Peyer's patch (tissue), 4 donors: ENCODE measurements at regions not wholly inside any gene's neighbourhood (a gene's known extent, or its start where the extent isn't known, plus 50 kb on each side); places are given as distances from the start of the nearest gene placed in this dataset.

Experiments
- DNase-seq, 3 donors: peaks; one replicate each; pipeline ENCODE4 v3.0.0-alpha.2; 2017 to 2019
- H3K27ac ChIP-seq, 4 donors: fragments of 200-600 bp; sonication (generic); one replicate each; pipeline ENCODE4 v1.5.1; 2016 to 2019
- H3K27me3 ChIP-seq, 2 donors: fragments of 200-600 bp; sonication (generic); one replicate each; pipeline ENCODE4 v1.5.1; 2019
- H3K36me3 ChIP-seq, 3 donors: fragments of 200-600 bp; sonication (generic); one replicate each; pipeline ENCODE4 v1.5.1; 2016 to 2019
- H3K4me1 ChIP-seq, 4 donors: fragments of 200-600 bp; sonication (generic); one replicate each; pipeline ENCODE4 v1.5.1; 2016 to 2019
- H3K4me3 ChIP-seq, 4 donors: fragments of 200-600 bp; sonication (generic); 1 replicate in 3 of 4; 2 replicates in 1 of 4; pipeline ENCODE4 v1.5.1; 2016 to 2019; ENCODE audit warnings: mild to moderate bottlenecking in 1 of 4
- H3K9me3 ChIP-seq, 4 donors: fragments of 200-600 bp; sonication (generic); one replicate each; pipeline ENCODE4 v1.5.1; 2016 to 2019; ENCODE audit warnings: mild to moderate bottlenecking in 1 of 4
- CTCF ChIP-seq, 6 experiments: fragments of 450-650 bp in 4 of 6; fragments of 200-600 bp in 2 of 6; sonication (generic) in 1 of 6; IDR thresholded peaks; one replicate each; pipeline ENCODE4 v1.5.1; 2017 to 2019; ENCODE audit warnings: antibody characterized with exemption in 6 of 6, mild to moderate bottlenecking in 3 of 6, moderate library complexity in 1 of 6
- POLR2A ChIP-seq, 2 donors: fragments of 450-650 bp; IDR thresholded peaks; one replicate each; pipeline ENCODE4 v1.5.1; 2017; ENCODE audit warnings: antibody characterized with exemption in 2 of 2, mild to moderate bottlenecking in 2 of 2, moderate library complexity in 2 of 2

- no peak for DNase-seq
- no peak for TF ChIP-seq CTCF (IDR thresholded peaks at IDR 0.05)
- TF ChIP-seq POLR2A (IDR thresholded peaks at IDR 0.05), result no peak
- no peak overlapping the region for H3K27ac ChIP-seq
Measured at GRCh38 chr10:128602183-128602582, 476.0 kb upstream of the MKI67 start.

GRCh38 chr10:128604025-128604424 lies 477.8 kb upstream of the MKI67 start:
- H3K4me3 ChIP-seq, result no peak overlapping the region
- H3K27me3 ChIP-seq, result no peaks in the 10 kb centered on the region
- TF ChIP-seq POLR2A (IDR thresholded peaks at IDR 0.05), result no peak
- no peak for TF ChIP-seq CTCF (IDR thresholded peaks at IDR 0.05)
- H3K9me3 ChIP-seq, result no peaks in the 10 kb centered on the region
- no peak for DNase-seq
- H3K4me1 ChIP-seq, result no peaks in the 10 kb centered on the region
- no peak overlapping the region for H3K27ac ChIP-seq
- H3K36me3 ChIP-seq, result no peaks in the 10 kb centered on the region

More at GRCh38 chr10:128602183-128602582, 476.0 kb upstream of the MKI67 start:
- Histone ChIP-seq H3K4me1 (no peaks in the 10 kb centered on the region), H3K4me3 (no peak overlapping the region), H3K36me3 (no peaks in the 10 kb centered on the region), H3K27me3 (no peaks in the 10 kb centered on the region), H3K9me3 (no peaks in the 10 kb centered on the region)

GRCh38 chr10:128605180-128605579 lies 479.0 kb upstream of the MKI67 start:
- Histone ChIP-seq H3K4me1 (no peaks in the 10 kb centered on the region), H3K27me3 (no peaks in the 10 kb centered on the region), H3K9me3 (no peaks in the 10 kb centered on the region), H3K36me3 (no peaks in the 10 kb centered on the region), H3K4me3 (no peak overlapping the region), H3K27ac (no peak overlapping the region)
- no peak for TF ChIP-seq POLR2A (IDR thresholded peaks at IDR 0.05)
- no peak for TF ChIP-seq CTCF (IDR thresholded peaks at IDR 0.05)
- no peak for DNase-seq

GRCh38 chr10:128606055-128606454 lies 479.8 kb upstream of the MKI67 start:
- Histone ChIP-seq H3K36me3 (no peaks in the 10 kb centered on the region), H3K27ac (no peak overlapping the region), H3K4me3 (no peak overlapping the region), H3K9me3 (no peaks in the 10 kb centered on the region), H3K4me1 (no peaks in the 10 kb centered on the region), H3K27me3 (no peaks in the 10 kb centered on the region)
- DNase-seq, result no peak
- TF ChIP-seq CTCF (IDR thresholded peaks at IDR 0.05) (no peak), POLR2A (IDR thresholded peaks at IDR 0.05) (no peak)

GRCh38 chr10:128608791-128609190 lies 482.6 kb upstream of the MKI67 start:
- Histone ChIP-seq H3K27me3 (no peaks in the 10 kb centered on the region), H3K4me1 (no peaks in the 10 kb centered on the region), H3K36me3 (no peaks in the 10 kb centered on the region), H3K27ac (no peak overlapping the region), H3K9me3 (no peaks in the 10 kb centered on the region), H3K4me3 (no peak overlapping the region)
- no peak for TF ChIP-seq POLR2A (IDR thresholded peaks at IDR 0.05)
- no peak for TF ChIP-seq CTCF (IDR thresholded peaks at IDR 0.05)
- no peak for DNase-seq

GRCh38 chr10:128609460-128609859 lies 483.2 kb upstream of the MKI67 start:
- no peaks in the 10 kb centered on the region for H3K9me3 ChIP-seq
- no peak overlapping the region for H3K4me3 ChIP-seq
- H3K36me3 ChIP-seq, result no peaks in the 10 kb centered on the region
- no peaks in the 10 kb centered on the region for H3K27me3 ChIP-seq
- H3K4me1 ChIP-seq, result no peaks in the 10 kb centered on the region
- no peak overlapping the region for H3K27ac ChIP-seq
- no peak for TF ChIP-seq POLR2A (IDR thresholded peaks at IDR 0.05)
- no peak for TF ChIP-seq CTCF (IDR thresholded peaks at IDR 0.05)
- no peak for DNase-seq
